ENCODE measurements at regions not wholly inside any gene's neighbourhood (a gene's known extent, or its start where the extent isn't known, plus 50 kb on each side); places are given as distances from the start of the nearest gene placed in this dataset.

DNA sequence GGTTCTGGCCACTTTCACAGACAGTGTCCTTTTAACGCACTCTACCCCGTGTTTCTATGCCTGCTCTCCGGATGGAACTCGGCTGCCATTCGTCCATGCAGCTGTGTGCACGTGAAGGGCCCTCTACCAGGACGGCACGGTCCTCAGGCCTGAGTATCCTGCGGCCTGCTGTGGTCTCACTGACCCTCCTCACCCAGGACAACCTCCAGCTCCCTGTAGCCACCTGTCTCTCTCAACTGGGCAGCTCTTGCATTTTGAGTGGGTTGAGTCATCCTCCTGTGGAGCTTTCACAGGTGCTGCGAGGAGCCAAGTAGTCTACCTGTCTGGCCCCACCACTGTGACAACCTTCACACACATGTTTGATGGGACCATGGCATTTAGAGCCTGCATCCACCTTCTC, 321.7 kb upstream of the TSHZ3 start:
- DNase-seq = no peak

DNA sequence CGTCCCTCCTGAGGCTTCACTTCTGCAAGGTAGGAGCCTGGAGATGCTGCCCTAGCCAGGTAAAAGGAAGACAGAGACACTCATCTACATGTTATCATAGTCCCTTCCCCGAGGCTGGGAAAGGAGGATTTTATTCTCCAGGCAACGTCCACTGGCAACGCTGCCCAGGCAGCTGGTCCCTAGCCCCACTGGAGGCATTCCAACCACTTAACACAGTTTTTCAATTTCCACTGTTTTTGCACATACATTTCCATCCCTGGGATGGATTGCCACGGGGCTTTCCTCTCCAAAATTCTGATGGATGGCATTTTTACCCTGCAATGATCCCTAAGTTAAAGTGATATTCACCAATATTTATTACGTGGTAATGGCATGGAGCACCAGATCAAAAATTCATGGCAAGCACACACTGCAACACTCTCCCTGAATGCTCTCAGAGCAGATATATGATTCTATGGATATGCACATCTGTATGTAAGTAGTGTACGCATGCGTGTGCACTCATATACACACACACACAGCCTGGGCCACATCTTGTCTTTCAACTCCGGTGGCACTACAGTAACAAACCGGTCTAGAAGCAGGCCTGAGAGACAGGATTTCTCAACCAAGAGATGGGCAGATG, 322.3 kb upstream of the TSHZ3 start:
- no peak for DNase-seq

DNA sequence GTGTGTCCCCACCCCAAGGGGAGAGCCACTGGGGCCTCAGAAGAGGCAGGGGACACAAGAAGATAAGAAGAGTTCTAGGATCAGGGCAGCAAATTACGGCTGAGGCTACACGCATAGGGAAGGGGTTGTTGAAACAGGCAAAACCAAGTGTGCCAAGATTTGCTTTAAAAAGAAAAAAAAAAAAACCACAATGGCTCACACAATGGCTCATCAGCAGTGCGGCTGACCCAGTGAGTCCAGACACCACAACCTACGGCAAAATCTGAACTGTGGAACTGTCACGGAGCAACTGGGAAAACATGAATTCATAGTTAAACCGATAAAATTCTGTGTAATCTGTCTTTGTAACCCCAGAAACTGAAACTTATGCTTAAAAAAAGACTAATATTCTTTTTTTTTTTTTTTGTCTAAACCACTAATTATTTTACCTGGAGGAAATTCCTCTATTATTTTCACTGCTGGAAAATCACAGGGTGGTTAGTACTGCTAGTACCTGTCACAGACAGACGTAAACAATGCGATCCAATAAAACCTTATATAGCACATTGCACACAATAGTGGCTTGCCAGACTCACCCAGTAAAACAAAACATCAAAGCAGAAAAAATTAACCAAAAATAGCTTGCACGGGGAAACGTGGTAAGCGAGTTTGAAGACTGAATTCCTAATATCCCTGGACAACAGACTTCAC, 325.4 kb upstream of the TSHZ3 start:
- no peak for DNase-seq

DNA sequence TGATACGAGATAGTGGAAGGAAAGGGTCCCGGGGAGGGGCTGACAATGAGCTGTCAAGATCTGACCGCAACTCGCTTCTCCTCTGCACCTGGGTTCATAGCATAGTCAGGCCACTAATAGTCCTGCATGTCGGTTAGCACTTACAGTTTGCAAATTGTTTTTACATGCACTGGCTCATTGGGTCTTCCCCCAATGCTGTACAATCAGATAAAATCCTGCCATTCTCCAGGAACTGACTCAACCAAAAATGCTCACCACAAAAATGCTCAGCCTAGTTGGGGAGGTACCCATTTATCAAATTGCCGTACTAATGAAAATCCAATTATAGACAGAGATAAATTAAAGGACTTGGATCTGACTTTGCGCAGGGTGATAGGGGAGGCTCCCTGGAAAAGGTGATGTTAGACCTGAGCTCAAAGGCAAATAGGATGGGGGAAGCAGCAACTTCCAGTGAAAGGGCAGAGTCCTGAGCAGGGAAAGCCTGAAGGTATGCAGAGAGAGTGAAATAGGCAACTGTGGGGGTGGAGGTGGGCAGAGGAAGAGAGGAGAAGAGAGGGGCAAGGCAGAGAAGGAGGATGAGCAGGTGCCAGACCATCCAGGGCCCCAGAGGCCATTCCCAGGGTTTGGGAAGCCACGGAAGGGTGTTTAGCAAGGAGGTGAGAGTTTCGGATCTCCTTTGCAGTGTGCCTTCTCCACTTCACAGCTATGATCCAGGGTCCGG, 326.1 kb upstream of the TSHZ3 start:
- no peak for DNase-seq

DNA sequence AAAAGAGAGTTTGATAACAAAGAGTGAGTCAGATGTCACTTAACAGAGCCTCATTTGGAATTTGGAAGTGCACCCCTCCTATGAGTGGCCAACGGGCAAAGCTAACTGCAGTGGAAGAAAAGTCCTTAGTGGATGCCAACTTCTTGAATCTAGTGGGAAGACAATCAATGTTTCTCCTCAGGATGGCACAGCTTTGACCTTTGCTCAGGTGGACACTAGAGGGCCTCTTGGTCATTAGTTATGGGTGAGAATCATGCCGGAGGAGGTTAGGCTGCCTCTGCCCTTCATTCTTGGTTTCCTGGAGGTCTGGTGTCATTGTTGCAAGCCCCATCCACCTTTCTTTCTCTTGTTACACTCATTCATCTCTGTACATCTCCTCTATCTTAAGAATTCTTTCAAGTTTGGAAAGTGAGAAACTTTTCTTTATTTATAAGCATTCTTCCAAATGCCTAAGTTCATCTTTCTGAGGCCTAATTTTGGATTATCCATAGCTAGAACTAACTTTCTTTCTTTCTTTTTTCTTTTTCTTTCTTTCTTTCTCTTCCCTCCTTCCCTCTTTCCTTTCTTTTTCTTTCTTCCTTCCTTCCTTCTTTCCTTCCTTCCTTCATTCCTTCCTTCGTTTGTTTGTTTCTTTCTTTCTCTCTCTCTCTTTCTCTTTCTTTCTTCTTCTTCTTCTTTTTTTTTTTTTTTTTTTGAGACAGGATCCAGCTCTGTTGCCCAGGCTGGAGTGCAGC, 327.2 kb upstream of the TSHZ3 start:
- DNase-seq = no peak

DNA sequence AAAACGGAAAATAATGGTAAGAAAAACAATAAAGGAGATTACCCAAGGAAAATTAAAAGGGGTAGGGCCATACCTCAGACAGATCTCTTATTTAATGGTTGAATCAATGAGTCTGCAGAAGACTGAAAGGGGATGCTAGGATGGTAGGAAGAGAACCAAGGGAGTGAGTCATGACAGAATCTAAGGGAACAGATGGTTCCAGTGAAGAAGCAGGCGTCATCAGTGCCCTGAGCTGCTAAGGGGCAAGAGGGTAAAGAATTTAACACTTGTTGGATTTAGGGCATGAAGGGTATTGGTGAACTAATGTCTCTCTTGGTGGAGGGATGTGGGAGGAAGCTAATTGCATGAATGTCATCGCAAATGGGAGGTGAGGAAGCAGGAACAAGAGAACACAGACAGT, 329.2 kb upstream of the TSHZ3 start:
- DNase-seq = no peak

DNA sequence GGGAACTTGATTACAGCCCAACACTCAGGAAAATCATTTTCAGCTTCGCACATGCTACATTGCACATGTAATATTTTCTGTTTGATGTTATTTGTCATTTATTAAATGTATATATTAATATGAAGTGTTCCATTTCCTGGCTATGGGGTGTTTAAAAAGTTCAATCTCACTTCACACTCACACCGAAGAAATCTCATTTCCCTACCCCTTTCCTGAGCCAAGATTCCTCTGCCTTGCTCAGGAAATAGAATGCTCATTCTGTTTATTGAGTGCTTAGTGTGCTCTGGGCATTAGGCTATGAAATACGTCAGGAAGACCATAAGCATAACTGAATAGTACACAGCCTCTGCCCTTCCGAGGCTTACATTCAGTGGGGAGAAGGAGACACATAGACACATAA, 331.9 kb upstream of the TSHZ3 start:
- DNase-seq = no peak

DNA sequence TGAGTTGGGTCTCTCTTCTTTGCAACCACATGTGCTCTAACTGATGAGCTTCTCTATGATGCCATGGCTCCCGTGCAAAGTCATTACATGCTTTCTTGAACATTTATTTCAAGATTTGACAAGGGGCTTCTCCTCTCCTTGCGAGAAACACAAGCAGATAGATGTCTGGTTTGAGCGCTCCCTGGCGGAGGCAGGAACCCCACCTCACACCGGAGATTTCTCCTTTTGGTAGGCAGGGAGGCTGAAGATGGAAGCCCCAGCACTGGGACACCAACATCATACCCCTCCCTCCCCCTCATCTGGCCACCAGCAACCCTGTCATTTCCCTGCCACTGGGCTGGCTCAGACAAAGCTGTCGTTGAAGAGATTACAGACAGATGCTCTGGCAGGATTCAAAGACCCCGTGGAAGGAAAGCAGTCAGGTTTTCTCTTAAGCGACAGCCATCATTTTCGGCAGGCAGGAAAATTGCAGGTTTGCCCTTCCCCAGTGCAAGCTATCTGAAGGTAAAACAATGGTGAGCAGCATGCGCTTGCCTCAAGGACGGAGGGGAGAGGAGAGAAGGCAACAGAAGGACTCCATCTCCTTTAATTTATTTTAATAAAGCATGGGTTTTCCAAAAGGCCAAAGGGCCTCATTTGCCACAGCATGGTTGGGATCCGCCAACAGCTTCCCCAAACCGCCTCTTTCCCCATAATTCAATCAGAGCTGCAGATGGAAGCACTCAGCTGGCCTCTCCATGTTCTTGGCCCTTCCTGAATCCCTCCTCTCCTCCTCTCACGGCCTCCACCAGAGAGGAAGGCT, 344.1 kb upstream of the TSHZ3 start:
- no peak for DNase-seq

DNA sequence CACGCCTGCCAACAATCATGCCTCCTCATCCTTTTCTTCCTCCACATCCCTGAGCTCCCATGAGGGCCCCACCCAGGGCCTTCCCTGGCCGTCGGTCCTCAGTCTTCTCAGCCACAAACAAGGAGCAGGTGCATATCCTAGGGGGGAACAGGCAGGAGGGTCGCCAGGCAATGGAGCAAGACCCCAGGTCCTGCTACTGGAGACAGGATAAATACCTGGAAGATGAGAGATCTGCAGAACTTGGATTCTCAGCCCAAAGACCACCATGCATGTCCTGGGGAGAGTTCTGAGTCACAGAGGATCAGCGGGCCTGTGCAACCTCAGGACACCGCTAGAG, 344.7 kb upstream of the TSHZ3 start:
- no peak for DNase-seq

DNA sequence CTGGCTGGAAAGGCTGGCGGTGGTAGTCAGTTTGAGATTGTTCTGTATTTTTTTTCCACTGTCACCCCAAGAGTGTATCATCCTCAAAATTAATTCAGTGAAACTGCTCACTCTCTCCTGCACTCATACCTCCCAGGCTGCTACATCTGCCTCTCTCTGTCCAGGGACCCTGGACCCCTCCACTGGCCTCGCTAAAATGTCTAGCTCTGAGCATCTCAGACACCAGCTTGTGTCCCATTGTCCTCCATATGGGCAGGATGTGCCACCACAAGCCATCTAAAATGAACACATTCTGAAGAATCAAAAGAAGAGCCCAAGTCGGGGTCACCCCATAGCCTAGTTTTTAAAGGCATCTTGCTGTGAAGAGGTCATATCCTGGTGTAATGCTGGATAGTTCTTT, 345.5 kb upstream of the TSHZ3 start:
- DNase-seq = no peak

DNA sequence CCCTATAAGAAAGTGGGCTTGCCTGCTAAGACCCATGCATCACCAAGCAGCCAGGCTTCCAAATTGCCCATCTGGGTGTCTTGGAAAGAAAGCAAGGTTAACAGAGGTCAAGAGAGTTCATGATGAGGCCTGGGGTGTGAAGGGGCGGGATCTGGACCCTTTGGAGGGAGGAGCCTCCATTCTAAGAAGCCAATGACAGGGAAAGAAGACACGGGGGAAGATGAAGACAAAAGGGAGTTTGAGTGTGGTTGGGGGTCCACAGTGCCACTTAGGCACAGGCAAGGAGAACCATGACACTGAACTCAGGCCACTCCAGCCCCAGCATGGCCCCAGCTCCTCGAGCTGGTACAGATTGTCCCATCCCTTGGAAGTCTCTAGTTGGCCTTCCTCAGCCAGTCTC, 350.2 kb upstream of the TSHZ3 start:
- no peak for DNase-seq

DNA sequence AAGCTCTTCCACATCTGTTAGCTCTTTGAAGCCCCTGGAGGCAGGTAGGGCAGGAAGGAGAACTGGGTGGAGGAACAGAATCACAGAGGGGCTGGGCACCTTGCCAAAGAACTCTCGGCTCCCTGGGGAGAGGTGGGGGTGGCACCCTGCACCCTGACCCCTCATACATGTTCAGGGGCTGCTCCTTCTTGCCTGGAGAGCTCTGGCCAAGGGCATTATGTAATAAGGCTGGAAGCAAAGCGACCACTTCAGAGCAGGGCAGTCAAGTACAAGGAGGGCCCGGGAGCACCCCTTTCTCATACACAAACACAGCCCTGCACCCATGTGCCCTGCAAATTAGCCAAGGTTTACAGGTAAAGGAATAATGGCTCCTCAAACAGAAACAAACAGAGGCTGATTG, 351.9 kb upstream of the TSHZ3 start:
- no peak for DNase-seq

DNA sequence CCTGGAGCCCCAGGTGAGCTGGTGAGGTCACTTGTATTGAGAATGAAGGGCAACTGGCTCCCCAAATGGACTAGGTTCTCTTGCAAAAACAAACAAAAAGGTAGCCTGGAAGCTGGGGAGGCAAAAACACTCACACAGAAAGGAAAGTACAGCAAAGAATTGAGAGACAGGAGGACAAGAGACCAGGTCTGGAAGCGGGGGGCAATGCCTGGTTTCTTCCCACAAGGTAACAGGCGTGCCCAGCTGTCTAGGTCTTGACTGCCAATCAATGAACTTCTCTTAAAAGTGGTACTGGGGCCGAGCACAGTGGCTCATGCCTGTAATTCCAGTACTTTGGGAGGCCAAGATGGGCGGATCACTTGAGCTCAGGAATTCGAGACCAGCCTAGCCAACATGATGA, 356.4 kb upstream of the TSHZ3 start:
- DNase-seq = no peak

DNA sequence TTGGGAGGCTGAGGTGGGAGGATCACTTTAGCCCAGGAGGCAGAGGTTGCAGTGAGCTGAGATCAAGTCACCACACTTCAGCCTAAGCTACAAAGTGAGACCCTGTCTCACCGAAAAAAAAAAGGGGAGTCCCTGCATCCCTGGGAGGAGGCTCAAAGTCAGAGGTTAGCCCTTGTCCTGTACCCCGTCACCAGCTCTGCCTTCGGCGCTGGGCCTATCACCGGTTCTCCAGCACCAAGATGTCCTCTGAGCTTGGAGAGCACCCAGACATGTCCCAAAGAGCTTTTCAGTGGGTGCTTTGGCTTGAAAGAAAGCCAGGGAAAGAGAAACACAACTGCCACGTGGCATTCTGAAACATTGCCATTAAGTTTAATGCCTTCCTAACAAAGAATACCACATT, 356.9 kb upstream of the TSHZ3 start:
- no peak for DNase-seq

DNA sequence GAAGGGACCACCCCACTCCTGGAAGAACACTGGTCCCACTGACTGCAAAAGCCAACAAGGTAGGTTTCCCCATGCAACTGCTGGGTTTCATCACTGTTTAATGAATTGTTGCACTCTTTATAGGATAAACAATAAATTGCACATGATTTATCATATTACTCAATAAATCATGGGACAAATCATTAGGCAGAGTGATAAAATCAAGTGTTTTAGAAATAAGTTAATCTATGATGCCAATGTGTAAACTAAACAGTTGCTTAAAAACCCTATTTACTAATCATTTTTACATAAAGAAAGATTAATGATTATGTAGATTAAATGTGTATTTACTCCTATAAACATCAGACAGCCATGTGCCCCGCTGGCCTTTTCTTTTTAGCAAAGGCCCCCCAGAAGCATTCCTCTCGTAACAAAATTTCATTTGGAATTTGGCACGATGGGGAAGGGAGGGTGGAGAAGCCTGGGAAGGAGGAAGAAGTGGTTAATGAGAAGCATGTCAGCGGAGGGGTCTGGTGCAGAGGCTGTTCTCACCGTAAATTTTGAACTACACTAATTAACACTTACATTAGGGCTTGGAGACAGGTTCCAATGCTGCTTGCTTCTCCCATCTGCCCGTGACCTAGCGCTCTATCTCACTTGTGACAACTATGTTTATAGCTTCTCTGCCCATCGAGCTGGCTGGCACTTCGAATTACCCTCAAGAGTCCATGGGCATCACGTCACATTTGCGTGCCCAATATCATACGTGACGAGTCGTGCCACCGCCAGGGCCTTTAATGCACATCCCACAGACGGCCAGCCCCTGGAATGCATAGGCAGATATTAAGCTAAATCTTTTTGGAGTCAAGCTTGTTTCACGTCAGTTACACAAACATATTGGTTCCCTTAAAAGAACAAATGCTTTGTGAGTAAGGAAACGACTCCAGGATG, 357.7 kb upstream of the TSHZ3 start:
- no peak for DNase-seq

DNA sequence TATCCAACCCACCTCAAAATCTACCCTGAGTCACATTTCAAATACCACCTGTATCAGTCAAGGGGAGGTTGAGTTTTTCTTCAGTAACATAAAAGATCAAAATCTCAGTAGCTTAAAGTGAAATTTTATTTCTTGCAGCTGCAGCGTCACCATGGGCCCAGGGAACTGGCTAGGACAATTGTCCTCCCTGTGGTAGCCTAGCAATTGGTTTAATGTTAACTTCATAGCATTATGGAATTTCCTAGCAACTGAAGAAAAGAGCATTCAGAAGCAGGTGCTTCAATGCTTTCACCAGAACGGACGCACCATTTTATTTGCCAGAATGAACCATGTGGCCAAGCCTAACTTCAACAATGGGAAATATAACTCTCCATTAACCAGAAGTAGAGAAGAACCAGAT, 359.3 kb upstream of the TSHZ3 start:
- DNase-seq = no peak

DNA sequence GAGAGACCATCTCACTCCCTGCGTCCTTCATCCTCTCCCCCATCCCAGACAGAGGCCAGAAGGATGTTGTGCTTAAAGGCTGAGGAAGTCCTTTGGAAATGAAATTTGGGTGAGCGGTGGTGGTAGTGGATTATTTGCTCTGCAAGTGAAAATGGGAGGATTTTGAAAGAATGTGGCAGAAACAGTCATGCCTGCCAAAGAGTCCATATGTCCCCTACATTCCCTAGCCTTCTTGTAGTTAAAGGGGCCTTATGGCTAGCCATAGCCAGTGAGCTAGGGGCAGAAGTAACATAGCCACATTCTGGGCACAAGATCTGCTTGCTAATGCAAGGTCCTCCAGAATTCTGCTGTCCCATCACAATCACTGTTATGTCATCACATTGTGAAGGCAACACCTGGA, 360.2 kb upstream of the TSHZ3 start:
- DNase-seq = no peak

DNA sequence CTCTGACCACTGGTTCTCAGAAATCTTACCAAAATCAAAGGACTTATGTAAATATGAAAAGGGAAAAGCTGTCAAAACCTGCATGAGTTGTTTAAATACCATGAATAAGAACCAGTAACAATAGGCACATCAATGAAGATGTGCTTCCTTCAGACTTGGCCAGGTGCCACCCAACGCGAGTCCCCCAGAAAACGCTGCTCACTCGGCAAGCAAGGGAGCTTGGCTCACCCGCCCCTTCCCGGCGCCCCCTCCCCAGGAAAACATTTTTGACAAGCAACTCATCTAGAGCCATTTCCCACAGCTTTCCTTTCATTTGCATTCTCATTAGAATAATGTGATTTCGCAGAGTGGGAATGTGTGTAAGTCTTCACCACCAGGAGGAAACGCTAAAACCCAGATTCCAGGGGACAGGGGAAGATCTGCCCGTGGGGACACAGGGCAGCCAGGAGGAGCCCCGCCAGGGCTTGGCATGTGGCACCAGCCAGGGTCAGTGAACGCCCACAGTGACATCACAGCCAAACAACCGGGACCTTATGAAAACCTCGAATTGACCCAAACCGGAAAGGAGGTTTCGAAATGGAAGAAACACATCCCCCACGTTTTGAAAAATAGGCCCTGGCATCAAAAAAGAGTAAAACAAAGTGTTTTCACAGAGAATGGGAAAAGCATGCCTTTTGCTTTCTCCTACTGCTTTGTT, 366.2 kb upstream of the TSHZ3 start:
- no peak for DNase-seq

DNA sequence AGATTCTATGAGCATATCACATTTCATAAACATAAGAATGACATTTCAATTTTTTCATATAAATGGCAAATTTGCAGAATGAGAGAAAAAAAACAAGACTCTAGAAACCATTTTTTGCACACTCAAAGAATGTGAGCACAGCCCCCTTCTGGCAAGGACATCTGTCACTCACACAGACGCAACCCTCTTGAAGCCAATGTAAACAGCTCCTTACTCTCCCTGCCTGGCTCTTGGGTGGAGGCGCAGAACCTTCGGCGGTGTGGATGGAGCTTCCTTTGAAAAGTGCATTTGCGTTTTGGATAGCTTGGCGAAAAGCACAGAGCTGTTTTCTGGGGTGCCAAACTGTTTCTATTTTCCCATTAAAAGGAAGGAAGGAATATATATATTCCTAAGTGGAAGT, 367.6 kb upstream of the TSHZ3 start:
- no peak for DNase-seq

DNA sequence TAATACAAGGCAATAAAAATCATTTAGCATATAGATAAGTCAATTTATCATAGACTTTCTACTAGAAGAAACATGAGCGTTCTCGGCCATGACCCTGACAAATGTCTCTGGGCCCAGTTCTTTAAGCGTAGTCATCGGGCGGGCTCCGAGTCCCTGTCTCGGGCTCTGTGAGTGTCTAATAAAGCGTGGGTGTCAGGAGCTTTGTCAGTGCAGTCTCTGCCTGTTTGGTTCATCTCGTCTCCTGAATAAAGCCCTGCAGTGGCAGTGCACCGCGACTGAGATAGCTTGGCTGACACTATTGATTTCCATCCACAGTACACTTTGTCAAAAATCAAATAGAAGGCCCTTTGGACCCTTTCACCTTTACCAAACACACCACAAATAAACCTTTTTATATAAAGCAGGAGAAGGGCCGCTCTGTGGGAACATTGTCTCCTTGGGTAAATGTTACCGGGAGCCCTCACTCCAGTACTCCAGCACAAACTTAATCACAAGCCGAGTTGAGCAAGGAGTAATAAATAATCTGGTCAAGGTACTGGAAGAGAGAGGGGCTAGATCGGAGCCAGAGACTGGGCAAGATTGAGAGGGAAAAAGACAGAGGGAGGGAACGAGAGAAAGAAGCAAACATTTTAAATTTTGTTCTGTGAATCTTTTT, 368.2 kb upstream of the TSHZ3 start:
- no peak for DNase-seq

DNA sequence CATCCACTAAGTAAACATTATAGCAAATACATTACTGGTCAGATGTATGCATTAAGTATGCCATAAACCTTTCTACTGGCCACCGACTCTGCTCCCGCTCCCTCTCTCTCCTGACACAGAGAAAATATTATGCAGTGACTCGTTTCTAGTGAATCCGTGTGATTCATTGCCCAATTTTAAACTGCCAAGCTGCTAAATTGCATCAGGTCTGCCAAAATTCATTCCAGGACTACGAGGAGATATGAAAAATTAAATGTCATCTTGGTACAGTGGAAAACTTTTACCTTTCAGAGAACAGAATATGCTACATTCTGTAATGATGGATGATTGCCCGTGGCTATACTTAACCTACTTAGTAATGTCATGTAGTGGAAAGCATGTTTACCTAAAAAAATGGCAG, 368.8 kb upstream of the TSHZ3 start:
- no peak for DNase-seq
